Heart left ventricle (tissue), 13 donors: ENCODE measurements at regions not wholly inside any gene's neighbourhood (a gene's known extent, or its start where the extent isn't known, plus 50 kb on each side); places are given as distances from the start of the nearest gene placed in this dataset.
"Not testable (repeated sequence)": the region's sequence is repeated elsewhere in the genome, so short reads cannot be mapped to it uniquely, and the experiment has no call there.

Source experiments
- POLR2A ChIP-seq, 2 donors: fragments of 450-650 bp; IDR thresholded peaks; one replicate each; pipeline ENCODE4 v1.6.1; 2017; ENCODE audit warnings: antibody characterized with exemption in 2 of 2, mild to moderate bottlenecking in 2 of 2, moderate library complexity in 2 of 2
- TF ChIP-seq, protein P1 (sequence below), 12 donors: fragments of 200-600 bp; sonication (generic) in 4 of 12; IDR thresholded peaks; one replicate each; pipeline versions ENCODE4 v1.5.0 to v1.8.0; 2018 to 2022; ENCODE audit warnings: antibody characterized with exemption in 12 of 12, mild to moderate bottlenecking in 5 of 12
- donor health status: ischemic (EF 13 %, LVEDD 7.1; RV severe dilation, severe dysfunction).
- donor health status: DM: no; HTN: yes; CAD: no.
- donor health status: DM: no; HTN: no; CAD: no.
- donor health status: ischemic (EF 25% LVEDD 6.9; RV normal size, moderate dysfunction).
- donor health status: ischemic (EF 25% LVEDD 5.7; RV mildly dilated, moderate dysfunction).
- donor health status: ischemic (EF 35%, LVEDD 5.7; RV mildly dilated, moderate dysfunction).
- donor health status: nonischemic (EF 11% LVEDD 7.7; RV severe dilation, severe dysfunction).
- donor health status: DM: yes; HTN: yes; CAD: no.
- donor health status: PGD.
- donor health status: ischemic (EF 29% LVEDD 5.4; RV normal size, mild dysfunction).
- donor health status: nonischemic (EF 23%, LVEDD 6.1; RV moderate dilation, normal function).

- not testable (repeated sequence) for TF ChIP-seq POLR2A (IDR thresholded peaks at IDR 0.05)
- TF ChIP-seq, protein P1, sequence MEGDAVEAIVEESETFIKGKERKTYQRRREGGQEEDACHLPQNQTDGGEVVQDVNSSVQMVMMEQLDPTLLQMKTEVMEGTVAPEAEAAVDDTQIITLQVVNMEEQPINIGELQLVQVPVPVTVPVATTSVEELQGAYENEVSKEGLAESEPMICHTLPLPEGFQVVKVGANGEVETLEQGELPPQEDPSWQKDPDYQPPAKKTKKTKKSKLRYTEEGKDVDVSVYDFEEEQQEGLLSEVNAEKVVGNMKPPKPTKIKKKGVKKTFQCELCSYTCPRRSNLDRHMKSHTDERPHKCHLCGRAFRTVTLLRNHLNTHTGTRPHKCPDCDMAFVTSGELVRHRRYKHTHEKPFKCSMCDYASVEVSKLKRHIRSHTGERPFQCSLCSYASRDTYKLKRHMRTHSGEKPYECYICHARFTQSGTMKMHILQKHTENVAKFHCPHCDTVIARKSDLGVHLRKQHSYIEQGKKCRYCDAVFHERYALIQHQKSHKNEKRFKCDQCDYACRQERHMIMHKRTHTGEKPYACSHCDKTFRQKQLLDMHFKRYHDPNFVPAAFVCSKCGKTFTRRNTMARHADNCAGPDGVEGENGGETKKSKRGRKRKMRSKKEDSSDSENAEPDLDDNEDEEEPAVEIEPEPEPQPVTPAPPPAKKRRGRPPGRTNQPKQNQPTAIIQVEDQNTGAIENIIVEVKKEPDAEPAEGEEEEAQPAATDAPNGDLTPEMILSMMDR (IDR thresholded peaks at IDR 0.05) = not testable (repeated sequence)
These were observed 1226.8 kb upstream of the EPHA6 start for GRCh38 chr3:95587641-95588040.
